NCI-H460 (cell line): ENCODE measurements at regions not wholly inside any gene's neighbourhood (a gene's known extent, or its start where the extent isn't known, plus 50 kb on each side); places are given as distances from the start of the nearest gene placed in this dataset.

Experiments
- DNase-seq: peaks from one replicate; pipeline ENCODE4 v3.0.0-alpha.2; 2016; ENCODE audit warnings: low read depth; ENCODE audit errors: extremely low read depth

DNA sequence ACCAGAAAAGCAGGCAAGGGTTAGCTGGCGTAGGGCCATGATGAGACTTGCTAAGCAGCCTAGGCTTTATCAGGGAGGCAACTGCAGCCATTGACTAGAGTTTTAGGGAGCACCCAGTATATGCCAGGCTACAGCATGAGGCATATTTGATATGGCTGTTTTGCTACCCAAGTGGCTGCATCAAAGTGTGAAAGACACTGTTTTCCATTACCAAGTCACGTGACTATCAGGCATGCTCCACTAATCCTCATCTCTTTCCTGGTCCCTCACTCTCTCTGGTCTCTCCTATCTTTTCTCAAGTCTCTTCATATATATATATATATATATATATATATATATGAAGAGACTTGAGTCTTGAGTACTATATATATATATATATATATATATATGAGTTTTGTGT, 206.7 kb upstream of the POU3F1 start:
- no peak for DNase-seq

DNA sequence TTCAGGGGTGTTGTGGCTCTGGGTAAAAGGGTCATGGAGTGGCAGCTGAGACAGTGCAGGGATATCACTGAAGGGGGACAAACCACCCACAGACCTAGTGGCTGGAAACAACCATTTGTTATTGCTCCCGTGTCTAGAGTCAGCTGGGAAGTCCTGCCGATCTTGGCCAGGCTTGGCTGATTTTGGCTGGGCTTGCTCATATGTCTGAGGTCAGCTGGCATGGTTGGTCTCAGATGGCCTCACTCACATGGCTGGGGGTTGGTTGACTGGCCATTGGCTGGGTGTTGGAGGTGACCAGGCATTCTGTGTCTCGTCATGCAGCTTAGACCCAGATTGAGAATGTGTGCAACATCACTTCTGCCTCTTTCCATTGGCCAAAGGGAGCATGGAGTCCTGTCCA, 203.8 kb upstream of the POU3F1 start:
- no peak for DNase-seq

DNA sequence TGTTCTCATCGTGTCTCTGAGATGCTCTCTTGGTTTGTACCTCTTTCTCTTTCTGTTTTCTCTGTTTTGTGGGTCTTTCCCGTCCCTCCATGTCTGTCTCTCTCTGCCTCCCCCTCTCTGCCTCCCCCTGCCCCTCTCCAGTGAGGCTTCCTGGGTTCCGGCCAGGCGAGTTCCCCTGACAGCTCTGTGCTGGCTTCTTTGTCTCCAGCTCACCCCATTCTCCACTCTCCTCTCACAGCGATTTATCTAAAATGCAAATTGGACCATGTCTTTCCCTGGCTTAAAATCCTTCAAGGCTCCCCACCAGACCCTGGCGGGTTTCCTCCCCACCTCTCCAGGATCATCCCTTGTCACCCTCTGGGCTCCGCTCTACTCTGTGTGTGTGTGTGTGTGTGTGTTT, 202.4 kb upstream of the POU3F1 start:
- DNase-seq = no peak

DNA sequence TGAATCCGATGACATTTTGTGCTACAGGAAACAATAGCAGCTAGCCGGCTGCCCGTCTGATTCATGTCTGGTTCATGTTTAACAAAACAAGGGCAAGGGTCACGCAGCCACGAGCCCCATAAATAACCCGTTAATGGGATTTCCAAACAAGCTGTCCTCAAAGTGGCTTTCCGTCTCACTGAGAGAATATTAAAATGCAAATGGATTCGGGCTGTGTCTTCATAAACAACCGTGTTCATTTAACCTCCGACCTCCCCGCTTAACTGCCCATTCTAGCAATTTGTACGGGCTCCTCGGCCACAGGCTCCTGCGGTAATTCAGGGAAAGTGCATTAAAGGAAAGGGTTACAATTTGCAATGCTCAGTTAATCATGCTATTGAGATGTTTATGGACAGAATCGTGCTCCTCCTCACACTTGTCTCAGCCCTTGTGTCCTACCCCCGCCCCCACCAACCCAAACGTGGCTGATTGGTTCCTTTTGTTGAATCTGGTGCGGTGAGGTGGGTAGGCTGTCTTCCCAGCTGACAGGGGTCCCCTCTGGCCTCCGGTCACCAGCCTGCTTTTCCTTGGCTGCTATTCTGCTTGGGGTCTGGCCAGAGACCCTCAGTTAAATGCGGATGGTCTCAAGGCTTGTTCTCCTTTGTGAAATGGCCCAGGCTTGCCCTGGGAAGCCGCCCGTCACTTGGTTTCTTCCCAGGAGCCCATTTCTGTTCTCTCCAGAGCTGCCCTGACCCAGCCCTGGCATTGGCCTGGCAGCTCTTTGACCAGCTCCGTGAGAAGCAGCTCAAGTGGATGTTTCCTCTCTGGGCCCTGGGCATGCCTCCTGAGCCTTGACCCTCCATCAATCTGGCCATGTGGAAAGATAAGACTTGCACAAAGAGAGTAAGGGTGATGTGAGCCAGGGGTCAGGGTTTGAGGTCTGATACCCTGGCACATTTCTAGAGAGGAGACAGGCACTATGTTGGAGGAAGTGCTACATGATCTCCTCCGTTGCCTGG, 200.7 kb upstream of the POU3F1 start:
- no peak for DNase-seq

DNA sequence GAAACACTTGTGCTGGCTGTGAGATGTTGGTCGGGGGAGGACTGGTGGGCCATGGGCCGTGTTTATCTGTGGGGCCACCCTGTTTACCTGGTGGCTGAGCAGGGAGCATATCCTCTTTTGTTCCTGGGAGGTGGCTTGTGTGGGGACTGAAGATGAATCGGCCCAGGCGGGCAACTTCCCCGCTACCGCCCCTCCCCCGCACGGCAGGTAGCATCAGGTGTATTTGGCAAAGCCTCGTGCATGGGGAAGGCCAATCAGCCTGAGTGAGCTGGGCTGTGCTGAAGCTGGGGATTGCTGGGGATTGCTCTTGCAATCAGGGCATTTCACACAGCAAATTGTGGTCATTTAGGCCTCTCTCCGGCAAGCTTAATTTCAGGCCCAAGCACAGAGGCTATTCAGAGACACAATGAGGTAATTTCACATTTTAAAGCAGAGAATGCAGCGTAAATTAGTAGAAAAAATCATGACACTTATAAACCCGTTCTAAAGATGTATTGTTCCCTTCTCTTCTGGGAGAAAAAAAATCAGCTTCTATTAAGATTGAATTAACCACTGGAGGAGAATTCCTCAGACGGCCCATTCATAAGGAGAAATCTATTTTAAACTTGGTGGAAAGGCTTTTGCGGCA, 197.7 kb upstream of the POU3F1 start:
- DNase-seq = no peak

DNA sequence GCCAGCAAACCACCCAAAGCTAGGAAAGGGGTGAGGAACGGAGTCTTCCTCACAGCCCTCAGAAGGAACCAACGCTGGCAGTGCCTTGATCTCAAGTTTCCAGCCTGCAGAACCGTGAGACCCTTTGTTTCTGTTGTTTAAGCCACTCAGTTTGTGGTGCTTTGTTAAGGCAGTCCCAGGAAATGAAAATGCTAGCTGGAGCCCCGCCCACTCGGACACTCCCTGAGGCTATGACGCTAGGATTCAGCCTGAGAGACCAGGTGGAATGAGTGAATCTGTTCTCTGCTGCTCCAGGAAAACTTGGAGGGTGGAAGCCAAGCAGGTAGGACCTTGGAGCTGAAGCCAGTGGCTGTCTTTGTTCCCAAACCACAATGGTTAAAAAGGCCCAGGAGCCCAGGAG, 196.5 kb upstream of the POU3F1 start:
- no peak for DNase-seq

DNA sequence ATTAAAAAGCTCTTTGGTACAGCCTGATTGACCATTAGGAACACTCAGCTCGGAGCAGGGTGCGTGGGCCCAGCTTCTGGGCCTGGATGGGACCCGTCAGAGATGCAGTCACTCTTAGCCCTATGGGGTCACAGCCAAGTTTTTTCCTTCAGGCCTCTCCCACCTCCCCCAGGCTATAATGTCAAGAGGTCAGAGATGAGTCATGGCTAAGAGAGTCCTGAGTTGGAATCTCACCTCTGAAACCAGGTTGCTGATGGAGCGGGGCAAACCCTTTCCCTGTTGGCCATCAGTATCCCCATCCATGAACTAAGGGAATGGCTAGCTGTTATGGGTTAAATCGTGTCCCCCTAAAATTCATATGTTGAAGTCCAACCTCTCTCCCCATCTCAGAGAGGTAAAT, 195.9 kb upstream of the POU3F1 start:
- DNase-seq = no peak

DNA sequence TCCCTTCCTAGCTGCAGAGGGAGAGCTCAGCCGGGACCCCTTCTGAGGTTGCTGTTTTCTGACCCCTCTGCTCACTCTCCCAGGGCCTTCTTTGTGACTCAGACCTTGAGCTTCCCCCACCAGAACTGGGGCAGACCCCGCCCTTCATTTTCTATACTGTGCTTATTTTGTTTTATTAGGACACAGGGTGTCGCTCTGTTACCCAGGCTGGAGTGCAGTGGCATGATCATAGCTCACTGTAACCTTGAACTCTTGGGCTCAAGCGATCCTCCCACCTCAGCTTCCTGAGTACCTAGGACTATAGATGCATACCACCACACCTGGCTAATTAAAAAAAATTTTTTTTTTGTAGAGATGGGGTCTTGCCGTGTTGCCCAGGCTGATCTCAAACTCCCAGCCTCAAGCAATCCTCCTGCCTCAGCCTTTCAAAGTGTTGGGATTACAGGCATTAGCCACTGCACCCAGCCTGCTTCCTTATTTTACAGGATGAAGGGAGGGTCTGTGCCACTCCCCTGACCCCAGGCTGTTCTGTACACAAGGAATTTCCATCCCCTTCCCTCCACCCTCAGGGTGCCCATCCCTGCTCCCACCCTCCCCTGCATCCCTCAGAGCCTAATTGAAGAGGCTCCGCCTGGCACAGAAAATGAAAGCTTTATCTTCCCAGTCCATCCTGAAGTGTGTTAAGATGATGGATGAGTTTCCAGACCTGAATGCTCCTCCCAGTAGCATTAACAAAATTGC, 195.2 kb upstream of the POU3F1 start:
- DNase-seq = no peak

DNA sequence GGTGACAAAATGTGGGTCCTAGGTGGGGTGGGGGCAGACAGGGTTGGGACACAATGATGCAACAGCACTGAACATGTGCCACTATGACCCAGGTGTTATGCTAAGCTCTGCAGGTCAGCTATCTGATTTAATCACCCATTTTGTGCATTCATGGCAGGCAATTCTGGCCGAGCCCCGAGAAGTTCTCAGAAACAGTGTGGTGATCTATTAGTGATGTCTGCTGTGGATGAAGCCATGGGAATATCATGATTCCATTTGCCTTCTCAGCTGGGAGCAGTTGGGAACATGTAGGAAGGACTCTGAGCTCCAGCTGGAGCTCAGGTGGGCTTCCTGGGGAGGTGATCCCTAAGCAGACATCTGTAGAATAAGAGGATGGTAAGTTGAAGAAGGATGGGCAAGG, 194.0 kb upstream of the POU3F1 start:
- DNase-seq = no peak

DNA sequence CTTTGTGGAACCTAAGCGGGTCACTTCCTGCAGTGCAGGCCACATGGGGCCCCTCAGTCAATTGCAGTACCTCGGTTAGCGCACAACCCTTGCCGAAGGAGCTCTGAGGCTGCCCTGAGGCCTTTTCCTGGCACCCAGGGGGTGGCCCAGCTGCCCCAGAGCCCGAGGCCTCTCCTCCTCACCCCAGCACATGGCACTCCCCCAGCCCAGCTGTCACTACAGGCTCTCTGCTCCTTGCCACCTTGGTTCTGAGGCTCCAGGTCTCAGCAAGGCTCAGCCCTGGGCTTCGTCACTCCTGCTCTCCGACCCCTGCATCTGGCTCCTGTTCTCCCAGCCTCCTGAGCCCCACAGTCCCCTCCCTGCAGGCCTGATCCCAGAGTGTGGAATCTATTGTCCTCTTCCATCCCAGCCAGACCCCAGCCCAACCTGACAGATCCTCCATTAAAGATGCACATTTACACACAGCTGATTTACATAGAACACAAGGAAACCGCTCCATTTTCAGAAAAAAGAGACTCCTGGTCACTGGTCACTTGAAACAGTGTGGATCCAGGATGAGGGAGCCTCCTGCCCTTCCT, 192.8 kb upstream of the POU3F1 start:
- DNase-seq = no peak

DNA sequence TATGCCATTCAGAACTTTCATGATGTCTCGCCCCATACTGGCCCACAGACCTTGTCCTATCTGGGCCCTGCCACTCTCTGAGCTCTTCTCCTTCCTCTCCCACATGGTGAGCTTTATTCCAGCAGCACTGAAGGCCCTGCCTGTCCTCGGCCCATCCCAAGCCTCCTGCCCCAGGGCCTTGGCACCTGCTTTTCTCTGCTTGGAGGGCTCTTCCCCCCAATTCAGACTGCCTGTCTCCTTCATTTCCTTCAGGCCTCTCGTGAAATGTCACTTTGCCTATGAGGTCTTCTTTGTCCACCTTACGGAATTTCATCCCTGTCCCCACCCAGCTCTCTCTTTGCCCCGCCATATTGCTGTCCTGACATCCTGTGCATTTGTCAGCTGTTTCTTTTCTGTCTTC, 191.7 kb upstream of the POU3F1 start:
- DNase-seq = no peak

DNA sequence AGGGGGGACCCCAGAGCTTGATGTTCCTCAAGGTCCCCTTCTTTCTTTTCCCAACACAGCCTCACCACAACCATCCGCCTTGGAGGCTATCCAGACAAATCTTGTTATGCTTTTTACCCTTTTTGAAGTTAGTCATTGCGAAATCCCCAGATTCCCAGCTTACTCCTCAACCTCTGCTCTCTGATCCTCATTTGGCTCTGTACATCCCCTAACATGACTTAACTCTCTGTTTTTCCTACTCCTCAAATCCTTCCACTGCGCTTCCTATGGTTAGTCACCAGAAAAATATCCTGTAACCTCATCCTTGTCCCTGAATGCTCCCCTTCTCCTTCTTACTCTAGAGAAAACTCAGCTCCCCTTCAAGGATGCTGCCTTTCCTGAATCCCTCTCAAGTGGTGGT, 189.1 kb upstream of the POU3F1 start:
- DNase-seq = no peak

DNA sequence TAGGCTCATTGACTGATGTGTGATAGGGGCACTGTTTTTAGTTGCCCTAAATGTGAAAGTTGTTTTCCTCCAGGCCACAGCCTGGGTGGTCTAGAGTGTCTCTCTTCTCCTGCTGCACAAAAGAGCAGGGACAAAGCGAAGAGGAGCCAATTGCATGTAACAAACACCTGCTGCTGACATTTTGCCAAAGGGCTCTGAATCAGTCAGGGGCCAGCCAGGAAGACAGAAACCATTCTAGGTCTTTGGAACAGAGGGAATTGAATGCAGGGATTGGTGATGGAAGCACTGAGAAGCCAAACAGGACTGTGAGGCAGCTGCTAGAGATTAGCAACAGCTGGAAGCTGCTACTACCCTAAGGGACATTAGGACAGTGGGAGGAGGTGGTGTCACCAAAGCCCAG, 185.3 kb upstream of the POU3F1 start:
- no peak for DNase-seq

DNA sequence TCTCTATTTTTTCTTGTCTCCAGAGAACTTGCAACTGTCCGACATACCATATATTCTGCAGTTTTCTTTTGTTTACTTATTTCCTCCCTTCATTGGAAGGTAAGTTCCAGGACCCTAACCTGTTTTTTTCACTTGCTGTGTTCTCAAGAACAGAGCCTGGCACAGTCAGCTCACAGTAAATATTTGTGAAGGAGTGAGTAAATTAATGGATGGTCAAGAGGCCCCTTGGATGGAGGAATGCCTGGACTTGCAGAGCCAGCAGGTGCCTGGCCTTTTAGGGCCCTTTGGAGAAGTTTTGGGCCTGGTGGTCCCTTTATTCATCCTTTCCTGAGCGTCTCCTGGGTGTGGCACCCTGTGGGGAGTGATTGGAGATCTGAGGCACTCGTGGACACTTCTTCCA, 182.1 kb upstream of the POU3F1 start:
- no peak for DNase-seq

DNA sequence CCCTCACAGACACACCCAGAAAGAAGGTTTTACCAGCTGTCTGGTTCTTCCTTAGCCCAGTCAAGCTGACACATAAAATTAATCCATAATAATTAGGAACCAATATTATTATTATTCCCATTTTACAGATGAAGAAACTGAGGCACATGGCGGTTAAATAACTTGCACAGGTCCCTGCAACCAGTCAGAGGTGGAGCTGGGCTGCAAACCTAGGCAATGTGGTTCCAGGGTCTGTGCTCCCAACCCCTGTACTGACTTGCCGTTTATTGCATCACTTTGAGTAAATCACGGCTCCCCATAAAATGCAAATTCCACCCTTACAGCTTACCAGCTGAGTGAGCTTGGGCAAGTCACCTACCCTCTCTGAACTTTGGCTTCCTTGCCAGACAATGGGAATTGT, 179.2 kb upstream of the POU3F1 start:
- DNase-seq = no peak

DNA sequence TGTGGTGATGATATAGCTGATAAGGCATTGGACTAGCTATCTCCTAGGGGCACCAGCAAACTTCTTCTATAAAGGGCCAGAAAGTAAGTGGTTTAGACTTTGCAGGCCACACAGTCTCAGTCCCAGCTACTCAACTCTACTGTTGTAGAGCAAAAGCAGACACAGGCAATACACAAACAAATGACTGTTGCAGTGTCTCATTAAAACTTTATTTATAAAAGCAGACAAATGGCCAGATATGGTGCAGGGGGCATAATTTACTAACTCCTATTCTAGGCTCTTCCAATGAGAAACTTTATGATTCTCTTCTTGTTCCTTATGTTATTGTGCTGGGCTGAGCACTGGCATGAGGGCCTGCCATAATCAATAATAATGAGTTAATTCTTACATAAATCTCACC, 176.8 kb upstream of the POU3F1 start:
- no peak for DNase-seq

DNA sequence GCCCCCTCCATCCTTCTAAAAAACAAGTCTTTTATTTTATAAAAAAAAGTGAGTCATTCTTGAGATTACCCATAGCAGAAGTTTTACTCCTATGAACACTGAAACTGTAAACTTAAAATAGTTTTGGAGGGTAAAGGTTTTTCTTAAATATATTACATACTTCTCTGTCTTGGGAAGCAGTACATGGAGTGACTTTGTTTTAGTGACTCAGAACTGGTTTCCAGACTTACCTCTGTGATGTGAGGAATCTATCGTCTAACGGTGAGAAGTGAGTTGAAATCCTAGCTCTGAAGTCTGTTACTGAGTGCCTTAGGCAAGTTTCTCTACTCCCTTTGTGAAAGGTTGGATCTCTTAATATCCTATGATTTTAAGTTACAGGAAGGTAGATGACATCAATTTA, 176.3 kb upstream of the POU3F1 start:
- DNase-seq = no peak

DNA sequence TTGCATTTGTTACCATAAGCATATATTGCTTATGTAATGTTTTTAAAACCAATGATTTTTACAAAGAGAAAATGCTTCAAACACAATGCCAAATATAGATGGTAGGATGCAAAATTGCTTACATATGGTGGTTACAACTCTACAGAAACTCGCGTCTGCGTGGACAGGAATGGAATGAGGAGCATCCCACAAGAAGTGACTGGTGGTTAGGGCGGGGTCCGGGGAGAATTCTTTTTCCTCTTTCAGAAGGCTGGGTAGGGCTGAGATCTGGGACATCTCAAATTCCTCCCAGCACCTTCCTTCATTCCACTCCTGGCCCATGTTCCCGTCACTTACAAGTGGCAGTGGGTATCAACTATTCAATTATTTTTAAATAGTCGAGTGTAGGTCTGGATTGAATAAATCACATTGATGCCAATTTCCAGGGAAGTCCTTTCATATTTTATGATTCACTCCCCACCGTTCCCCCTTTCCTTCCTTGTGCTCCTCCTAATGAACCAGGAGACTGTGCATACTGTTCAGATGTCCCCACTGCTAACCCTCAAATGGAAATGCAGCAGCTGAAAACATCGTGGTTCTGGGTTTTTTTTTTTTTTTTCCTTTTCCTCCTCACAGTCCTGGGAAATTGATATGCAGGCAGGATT, 174.5 kb upstream of the POU3F1 start:
- DNase-seq = no peak

DNA sequence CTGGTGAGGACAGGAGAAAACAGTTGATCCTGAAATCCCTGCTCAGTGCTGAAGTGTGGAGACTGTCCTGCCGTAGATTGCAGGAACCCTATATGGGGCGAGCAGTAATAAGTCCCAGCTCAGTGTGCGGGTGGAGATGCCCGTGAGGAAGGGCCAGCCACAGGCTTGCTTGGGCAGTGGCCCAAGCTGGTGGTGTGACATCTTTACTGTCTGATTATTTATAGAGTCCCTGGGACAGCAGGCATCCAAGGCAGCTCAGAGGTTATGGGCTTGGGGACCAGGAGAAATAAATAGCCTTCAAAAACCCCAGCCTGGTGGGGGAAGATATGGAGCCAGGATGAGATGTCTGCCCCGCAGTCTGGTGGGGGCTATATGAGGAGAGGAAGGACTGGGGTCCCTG, 170.7 kb upstream of the POU3F1 start:
- DNase-seq = no peak

DNA sequence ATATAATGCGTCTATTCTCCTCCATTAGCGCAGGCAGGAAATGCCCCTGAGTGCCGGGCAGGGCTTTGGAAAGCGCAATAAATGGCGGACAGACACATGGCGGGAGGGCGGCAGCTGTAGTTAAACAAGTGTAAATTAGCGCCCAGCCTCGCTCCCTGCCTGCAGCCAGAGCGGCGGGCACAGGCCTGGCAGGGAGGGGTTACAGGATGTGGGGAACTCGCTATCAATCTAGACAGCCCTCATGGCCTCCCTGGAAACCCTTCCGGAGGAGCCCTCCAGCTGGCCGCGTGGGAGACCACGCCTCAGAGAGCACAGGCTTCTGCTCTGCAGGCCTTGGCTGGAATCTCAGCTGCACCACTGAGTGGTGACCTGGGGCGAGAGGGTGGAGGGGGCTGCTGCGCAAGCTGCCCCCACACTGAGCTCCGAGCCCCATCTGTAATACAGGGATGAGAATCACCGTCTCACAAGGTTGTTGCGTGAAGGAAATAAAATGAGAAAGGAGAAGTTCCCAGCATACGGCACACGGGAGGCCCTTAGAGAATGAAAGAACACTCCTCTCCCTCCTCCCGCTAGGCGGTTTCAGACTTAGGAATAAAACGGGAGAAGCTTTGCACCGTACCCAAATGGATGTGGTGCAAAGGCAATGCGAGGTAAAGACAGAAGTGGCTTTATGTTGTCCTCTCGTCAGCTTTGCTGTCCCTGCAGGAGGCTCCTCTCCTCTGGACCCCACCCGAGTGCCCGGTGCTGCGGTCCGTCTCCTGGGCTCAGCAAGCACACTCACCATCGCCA, 167.2 kb upstream of the POU3F1 start:
- DNase-seq = no peak
